K562 (cell line): ENCODE measurements at regions not wholly inside any gene's neighbourhood (a gene's known extent, or its start where the extent isn't known, plus 50 kb on each side); places are given as distances from the start of the nearest gene placed in this dataset.

Experiments
- ATAC-seq: fragments of 200-7000 bp; cut with Tn5 transposase; 3 replicates; pipeline ENCODE4 v1.9.1; 2020; ENCODE audit warnings: moderate library complexity
- BruUV-seq: library from RNA; stranded (reverse); fragments of 400-500 nt; replicated peaks from 2 replicates; lab custom pipeline; 2021; lab: Mats Ljungman, UMichigan
- CTCF ChIA-PET: fragments of 300-600 bp; formaldehyde crosslinking; extraction: SDS; loops from one replicate; lab custom pipeline; 2021; ENCODE audit warnings: low intra/inter-chr PET ratio; lab: Yijun Ruan, JAX
- POLR2A ChIA-PET: fragments of 300-600, 350-650 bp; sonication (Branson Sonifier 250); formaldehyde crosslinking; extraction: SDS; loops from one replicate; lab custom pipeline; 2021; ENCODE audit warnings: antibody characterized with exemption, inconsistent platforms; lab: Yijun Ruan, JAX
- DNase-seq, 4 experiments: peaks; one replicate each; pipeline versions ENCODE4 v3.0.0 to v3.0.0-alpha.2; 2011 to 2018; ENCODE audit warnings: low spot score in 3 of 4, mixed read lengths in 3 of 4; ENCODE audit errors: extremely low read depth in 1 of 4
- FAIRE-seq: peaks from 2 replicates; lab custom pipeline; 2011; peaks lifted over from hg19 to GRCh38; lab: Jason Lieb, UNC
- H2AFZ ChIP-seq: 2 replicates; pipeline ENCODE4 v1.6.0; 2011; ENCODE audit warnings: low read depth, low read length, control low read depth, inconsistent platforms
- H3K27ac ChIP-seq: fragments of 200-600 bp; 3 replicates; pipeline ENCODE4 v1.8.0; 2011; ENCODE audit warnings: low read depth, mild to moderate bottlenecking, control low read depth, inconsistent platforms, low read length, moderate library complexity, mixed read lengths; ENCODE audit errors: extremely low read depth
- H3K27me3 ChIP-seq, 2 experiments: fragments of 300-600 bp in 1 of 2; 2 replicates in 1 of 2; 3 replicates in 1 of 2; pipeline versions ENCODE4 v1.6.0 to v1.8.0; 2011; ENCODE audit warnings: inconsistent platforms in 2 of 2, low read length in 2 of 2, mild to moderate bottlenecking in 1 of 2, mixed read lengths in 1 of 2, moderate library complexity in 1 of 2; ENCODE audit not compliant: control insufficient read depth in 2 of 2, insufficient read depth in 2 of 2
- H3K36me3 ChIP-seq: fragments of 300-600 bp; 3 replicates; pipeline ENCODE4 v1.8.0; 2011; ENCODE audit warnings: mild to moderate bottlenecking, low read length, inconsistent platforms; ENCODE audit not compliant: control insufficient read depth, insufficient read depth
- H3K4me1 ChIP-seq, 2 experiments: fragments of 200-600 bp in 1 of 2; replicated peaks in 1 of 2; 2 replicates in 1 of 2; 3 replicates in 1 of 2; pipeline versions ENCODE4 v1.5.1 to v1.8.0; 2011; ENCODE audit warnings: inconsistent platforms in 2 of 2, low read length in 2 of 2, mild to moderate bottlenecking in 1 of 2, mixed read lengths in 1 of 2, moderate library complexity in 1 of 2; ENCODE audit not compliant: control insufficient read depth in 2 of 2, insufficient read depth in 2 of 2
- H3K4me2 ChIP-seq: 2 replicates; pipeline ENCODE4 v1.6.1; 2011; ENCODE audit warnings: low read length, control low read depth, inconsistent platforms, mixed read lengths; ENCODE audit not compliant: insufficient read depth
- H3K4me3 ChIP-seq: fragments of 200-600 bp; sonication (generic), shearing (Covaris generic); 2 replicates; pipeline ENCODE4 v1.5.1; 2016; ENCODE audit warnings: control low read depth, inconsistent platforms
- H3K79me2 ChIP-seq: fragments of 200-600 bp; 3 replicates; pipeline ENCODE4 v1.8.0; 2011; ENCODE audit warnings: low read length, inconsistent platforms; ENCODE audit not compliant: control insufficient read depth, insufficient read depth
- H3K9ac ChIP-seq, 2 experiments: 2 replicates each; pipeline versions ENCODE4 v1.6.0 to v1.6.1; 2011; ENCODE audit warnings: low read depth in 2 of 2, low read length in 2 of 2, control low read depth in 1 of 2, inconsistent platforms in 1 of 2, mild to moderate bottlenecking in 1 of 2, mixed read lengths in 1 of 2; ENCODE audit not compliant: insufficient read depth in 1 of 2
- H3K9me1 ChIP-seq: one replicate; pipeline ENCODE4 v1.6.0; 2011; ENCODE audit warnings: inconsistent platforms, mild to moderate bottlenecking, low read length, moderate library complexity; ENCODE audit not compliant: control insufficient read depth, insufficient read depth
- H3K9me3 ChIP-seq: replicated peaks from 2 replicates; pipeline ENCODE4 v1.5.1; 2011; ENCODE audit warnings: low read depth, low read length, inconsistent platforms; ENCODE audit not compliant: control insufficient read depth, insufficient read depth
- H4K20me1 ChIP-seq: replicated peaks from 2 replicates; pipeline ENCODE4 v1.6.1; 2011; ENCODE audit warnings: low read length, inconsistent platforms, mixed read lengths; ENCODE audit not compliant: control insufficient read depth, insufficient read depth
- GTF2A2 ChIP-seq: IDR thresholded peaks from 2 replicates; pipeline ENCODE4 v1.6.1; 2016; ENCODE audit warnings: mild to moderate bottlenecking, missing genetic modification characterization, missing compliant biosample characterization
- GTF2F1 ChIP-seq: IDR thresholded peaks from 2 replicates; pipeline ENCODE4 v1.6.1; 2011; ENCODE audit warnings: low read depth, low read length, improper control_type of control experiment
- HDAC6 ChIP-seq: IDR thresholded peaks from 2 replicates; pipeline ENCODE4 v1.6.1; 2012; ENCODE audit warnings: low read depth, mild to moderate bottlenecking, control low read depth, inconsistent platforms, low read length, moderate library complexity
- KDM2B ChIP-seq: fragments of 250-450 bp; sonication (Bioruptor Pico); IDR thresholded peaks from 2 replicates; pipeline ENCODE4 v1.8.0; 2021; ENCODE audit warnings: mild to moderate bottlenecking, moderate library complexity
- ZBED1 ChIP-seq: IDR thresholded peaks from 2 replicates; pipeline ENCODE4 v1.6.1; 2014
- ZNF354B ChIP-seq: fragments of 250-450 bp; sonication (Bioruptor Pico); IDR thresholded peaks from 2 replicates; pipeline ENCODE4 v1.4.0; 2020
- WGBS: fragments of 100-300 bp; shearing (Covaris generic); methylation state at CpG from one replicate; pipeline ENCODE4 v1.1.6; 2016; ENCODE audit warnings: low coverage, mixed read lengths; ENCODE audit not compliant: insufficient coverage; ENCODE audit errors: missing lambda C conversion rate; 5-methylcytosine and 5-hydroxymethylcytosine counted together
- in situ Hi-C: fragments of 300-500 bp; cut with MboI; formaldehyde crosslinking; loops from 4 replicates; pipeline ENCODE4 v1.15.0; 2018; ENCODE audit warnings: inconsistent platforms, mixed read lengths
- intact Hi-C: fragments of 100-400 bp; cut with micrococcal nuclease; formaldehyde crosslinking; loops from 2 replicates; pipeline ENCODE4 v1.14.2; 2022
- TF ChIP-seq, protein P1 (sequence below): fragments of 250-450 bp; sonication (Bioruptor Pico); IDR thresholded peaks from 2 replicates; pipeline ENCODE4 v1.4.0; 2020; ENCODE audit warnings: mild to moderate bottlenecking, moderate library complexity
- TF ChIP-seq, protein P2 (sequence below): fragments of 150-350 bp; conservative IDR thresholded peaks from 2 replicates; pipeline ENCODE4 v1.6.1; 2014; ENCODE audit warnings: low read length
- TF ChIP-seq, protein P3 (sequence below), 2 experiments: fragments of 150-350 bp in 1 of 2; IDR thresholded peaks; 2 replicates each; pipeline ENCODE4 v1.6.1; 2012 to 2016; ENCODE audit warnings: low read depth in 2 of 2, low read length in 2 of 2, mild to moderate bottlenecking in 1 of 2, moderate library complexity in 1 of 2

DNA sequence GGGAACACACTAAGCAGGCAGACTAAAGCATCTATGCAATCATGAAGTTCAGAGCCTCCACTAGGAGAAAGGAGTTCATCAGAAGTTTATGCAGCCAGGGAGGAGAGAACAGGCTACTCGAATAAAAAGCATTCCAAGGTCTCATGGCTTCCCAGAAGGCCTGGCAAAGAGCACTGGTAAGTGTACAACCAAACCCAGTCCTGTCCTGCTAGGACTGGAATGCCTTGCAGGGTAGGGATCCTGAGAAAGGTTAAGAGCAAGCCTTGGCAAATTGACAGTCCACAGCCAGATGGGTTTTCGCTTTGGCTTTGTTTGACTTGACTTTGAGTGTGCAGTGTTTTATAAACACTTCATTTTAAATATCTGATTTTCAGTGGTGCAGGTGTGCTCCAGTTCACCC lies 133.6 kb upstream of the ATP1B1 start:
- Histone ChIP-seq H3K9me1 (no peaks in the 10 kb centered on the region), H3K9ac (no peak overlapping the region), H3K9me3 (no peaks in the 10 kb centered on the region), H4K20me1 (no peaks in the 10 kb centered on the region), H3K79me2 (no peaks in the 10 kb centered on the region), H3K36me3 (no peaks in the 10 kb centered on the region), H3K4me3 (no peak overlapping the region), H3K4me1 (no peaks in the 10 kb centered on the region), H3K4me2 (no peak overlapping the region), H2AFZ (no peak overlapping the region), H3K27me3 (peaks cover 0 to 4% of the 10 kb centered on the region in 2 experiments; a peak in 2 of 5 replicates), H3K27ac (no peak overlapping the region)
- in situ Hi-C loops (no loop called here), intact Hi-C loops (no loop called here)
- DNase-seq: no peak
- ChIA-PET POLR2A (no interaction called here), CTCF (no interaction called here)
- BruUV-seq: no TSS peak
- no peak for ATAC-seq
- WGBS: 0% methylated on average over 2 of the region's 2 CpGs
- FAIRE-seq: no peak
- no peak for TF ChIP-seq HDAC6
- no peak for TF ChIP-seq ZNF354B (CRISPR knock-in tag)
- no peak for TF ChIP-seq GTF2F1
- no peak for TF ChIP-seq KDM2B
- no peak for TF ChIP-seq ZBED1
- TF ChIP-seq, protein P1, sequence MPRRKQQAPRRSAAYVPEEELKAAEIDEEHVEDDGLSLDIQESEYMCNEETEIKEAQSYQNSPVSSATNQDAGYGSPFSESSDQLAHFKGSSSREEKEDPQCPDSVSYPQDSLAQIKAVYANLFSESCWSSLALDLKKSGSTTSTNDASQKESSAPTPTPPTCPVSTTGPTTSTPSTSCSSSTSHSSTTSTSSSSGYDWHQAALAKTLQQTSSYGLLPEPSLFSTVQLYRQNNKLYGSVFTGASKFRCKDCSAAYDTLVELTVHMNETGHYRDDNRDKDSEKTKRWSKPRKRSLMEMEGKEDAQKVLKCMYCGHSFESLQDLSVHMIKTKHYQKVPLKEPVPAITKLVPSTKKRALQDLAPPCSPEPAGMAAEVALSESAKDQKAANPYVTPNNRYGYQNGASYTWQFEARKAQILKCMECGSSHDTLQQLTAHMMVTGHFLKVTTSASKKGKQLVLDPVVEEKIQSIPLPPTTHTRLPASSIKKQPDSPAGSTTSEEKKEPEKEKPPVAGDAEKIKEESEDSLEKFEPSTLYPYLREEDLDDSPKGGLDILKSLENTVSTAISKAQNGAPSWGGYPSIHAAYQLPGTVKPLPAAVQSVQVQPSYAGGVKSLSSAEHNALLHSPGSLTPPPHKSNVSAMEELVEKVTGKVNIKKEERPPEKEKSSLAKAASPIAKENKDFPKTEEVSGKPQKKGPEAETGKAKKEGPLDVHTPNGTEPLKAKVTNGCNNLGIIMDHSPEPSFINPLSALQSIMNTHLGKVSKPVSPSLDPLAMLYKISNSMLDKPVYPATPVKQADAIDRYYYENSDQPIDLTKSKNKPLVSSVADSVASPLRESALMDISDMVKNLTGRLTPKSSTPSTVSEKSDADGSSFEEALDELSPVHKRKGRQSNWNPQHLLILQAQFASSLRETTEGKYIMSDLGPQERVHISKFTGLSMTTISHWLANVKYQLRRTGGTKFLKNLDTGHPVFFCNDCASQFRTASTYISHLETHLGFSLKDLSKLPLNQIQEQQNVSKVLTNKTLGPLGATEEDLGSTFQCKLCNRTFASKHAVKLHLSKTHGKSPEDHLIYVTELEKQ (CRISPR knock-in tag): no peak
- TF ChIP-seq, protein P2, sequence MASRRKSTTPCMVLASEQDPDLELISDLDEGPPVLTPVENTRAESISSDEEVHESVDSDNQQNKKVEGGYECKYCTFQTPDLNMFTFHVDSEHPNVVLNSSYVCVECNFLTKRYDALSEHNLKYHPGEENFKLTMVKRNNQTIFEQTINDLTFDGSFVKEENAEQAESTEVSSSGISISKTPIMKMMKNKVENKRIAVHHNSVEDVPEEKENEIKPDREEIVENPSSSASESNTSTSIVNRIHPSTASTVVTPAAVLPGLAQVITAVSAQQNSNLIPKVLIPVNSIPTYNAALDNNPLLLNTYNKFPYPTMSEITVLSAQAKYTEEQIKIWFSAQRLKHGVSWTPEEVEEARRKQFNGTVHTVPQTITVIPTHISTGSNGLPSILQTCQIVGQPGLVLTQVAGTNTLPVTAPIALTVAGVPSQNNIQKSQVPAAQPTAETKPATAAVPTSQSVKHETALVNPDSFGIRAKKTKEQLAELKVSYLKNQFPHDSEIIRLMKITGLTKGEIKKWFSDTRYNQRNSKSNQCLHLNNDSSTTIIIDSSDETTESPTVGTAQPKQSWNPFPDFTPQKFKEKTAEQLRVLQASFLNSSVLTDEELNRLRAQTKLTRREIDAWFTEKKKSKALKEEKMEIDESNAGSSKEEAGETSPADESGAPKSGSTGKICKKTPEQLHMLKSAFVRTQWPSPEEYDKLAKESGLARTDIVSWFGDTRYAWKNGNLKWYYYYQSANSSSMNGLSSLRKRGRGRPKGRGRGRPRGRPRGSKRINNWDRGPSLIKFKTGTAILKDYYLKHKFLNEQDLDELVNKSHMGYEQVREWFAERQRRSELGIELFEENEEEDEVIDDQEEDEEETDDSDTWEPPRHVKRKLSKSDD: no peak
- TF ChIP-seq GTF2A2 (tag): no peak
- TF ChIP-seq, protein P3, sequence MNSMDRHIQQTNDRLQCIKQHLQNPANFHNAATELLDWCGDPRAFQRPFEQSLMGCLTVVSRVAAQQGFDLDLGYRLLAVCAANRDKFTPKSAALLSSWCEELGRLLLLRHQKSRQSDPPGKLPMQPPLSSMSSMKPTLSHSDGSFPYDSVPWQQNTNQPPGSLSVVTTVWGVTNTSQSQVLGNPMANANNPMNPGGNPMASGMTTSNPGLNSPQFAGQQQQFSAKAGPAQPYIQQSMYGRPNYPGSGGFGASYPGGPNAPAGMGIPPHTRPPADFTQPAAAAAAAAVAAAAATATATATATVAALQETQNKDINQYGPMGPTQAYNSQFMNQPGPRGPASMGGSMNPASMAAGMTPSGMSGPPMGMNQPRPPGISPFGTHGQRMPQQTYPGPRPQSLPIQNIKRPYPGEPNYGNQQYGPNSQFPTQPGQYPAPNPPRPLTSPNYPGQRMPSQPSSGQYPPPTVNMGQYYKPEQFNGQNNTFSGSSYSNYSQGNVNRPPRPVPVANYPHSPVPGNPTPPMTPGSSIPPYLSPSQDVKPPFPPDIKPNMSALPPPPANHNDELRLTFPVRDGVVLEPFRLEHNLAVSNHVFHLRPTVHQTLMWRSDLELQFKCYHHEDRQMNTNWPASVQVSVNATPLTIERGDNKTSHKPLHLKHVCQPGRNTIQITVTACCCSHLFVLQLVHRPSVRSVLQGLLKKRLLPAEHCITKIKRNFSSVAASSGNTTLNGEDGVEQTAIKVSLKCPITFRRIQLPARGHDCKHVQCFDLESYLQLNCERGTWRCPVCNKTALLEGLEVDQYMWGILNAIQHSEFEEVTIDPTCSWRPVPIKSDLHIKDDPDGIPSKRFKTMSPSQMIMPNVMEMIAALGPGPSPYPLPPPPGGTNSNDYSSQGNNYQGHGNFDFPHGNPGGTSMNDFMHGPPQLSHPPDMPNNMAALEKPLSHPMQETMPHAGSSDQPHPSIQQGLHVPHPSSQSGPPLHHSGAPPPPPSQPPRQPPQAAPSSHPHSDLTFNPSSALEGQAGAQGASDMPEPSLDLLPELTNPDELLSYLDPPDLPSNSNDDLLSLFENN (IDR thresholded peaks at IDR 0.05; ENCODE audit: low read depth in 2 of 2, low read length in 2 of 2): no peak
